ENCODE measurements at regions not wholly inside any gene's neighbourhood (a gene's known extent, or its start where the extent isn't known, plus 50 kb on each side); places are given as distances from the start of the nearest gene placed in this dataset.

DNA sequence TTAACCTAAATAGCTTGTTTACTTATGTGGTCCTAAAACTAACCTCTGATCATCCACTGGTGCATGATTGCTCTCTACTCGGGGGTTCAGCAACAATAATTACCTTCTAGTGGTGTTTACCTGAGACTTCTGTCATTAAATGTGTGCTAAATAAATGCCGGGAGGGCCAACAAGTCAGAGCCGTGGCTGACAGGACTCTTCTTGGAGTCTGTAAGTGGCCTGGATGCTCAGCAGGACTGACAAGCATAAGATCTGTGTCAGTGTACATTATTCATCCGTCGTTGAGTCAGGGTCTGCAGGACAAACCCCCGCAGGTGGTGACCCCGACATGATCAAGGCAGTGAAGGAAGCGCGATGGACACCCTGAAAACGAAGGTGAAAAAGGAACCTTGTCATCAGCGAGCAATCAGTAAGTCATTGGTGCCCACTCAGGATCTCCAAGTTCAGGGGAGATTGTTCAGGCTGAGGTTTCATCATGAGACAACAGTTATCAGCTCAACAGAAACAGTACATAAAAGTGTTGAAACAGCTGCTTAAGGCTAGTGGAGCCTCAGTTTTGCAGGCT lies 1466.9 kb downstream of the UQCRFS1 start:
- TF ChIP-seq, protein P1, sequence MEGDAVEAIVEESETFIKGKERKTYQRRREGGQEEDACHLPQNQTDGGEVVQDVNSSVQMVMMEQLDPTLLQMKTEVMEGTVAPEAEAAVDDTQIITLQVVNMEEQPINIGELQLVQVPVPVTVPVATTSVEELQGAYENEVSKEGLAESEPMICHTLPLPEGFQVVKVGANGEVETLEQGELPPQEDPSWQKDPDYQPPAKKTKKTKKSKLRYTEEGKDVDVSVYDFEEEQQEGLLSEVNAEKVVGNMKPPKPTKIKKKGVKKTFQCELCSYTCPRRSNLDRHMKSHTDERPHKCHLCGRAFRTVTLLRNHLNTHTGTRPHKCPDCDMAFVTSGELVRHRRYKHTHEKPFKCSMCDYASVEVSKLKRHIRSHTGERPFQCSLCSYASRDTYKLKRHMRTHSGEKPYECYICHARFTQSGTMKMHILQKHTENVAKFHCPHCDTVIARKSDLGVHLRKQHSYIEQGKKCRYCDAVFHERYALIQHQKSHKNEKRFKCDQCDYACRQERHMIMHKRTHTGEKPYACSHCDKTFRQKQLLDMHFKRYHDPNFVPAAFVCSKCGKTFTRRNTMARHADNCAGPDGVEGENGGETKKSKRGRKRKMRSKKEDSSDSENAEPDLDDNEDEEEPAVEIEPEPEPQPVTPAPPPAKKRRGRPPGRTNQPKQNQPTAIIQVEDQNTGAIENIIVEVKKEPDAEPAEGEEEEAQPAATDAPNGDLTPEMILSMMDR (IDR thresholded peaks at IDR 0.05) = no peak
- no peak for TF ChIP-seq POLR2A (IDR thresholded peaks at IDR 0.05)
